Gastroesophageal sphincter (tissue), 3 donors: ENCODE measurements at regions not wholly inside any gene's neighbourhood (a gene's known extent, or its start where the extent isn't known, plus 50 kb on each side); places are given as distances from the start of the nearest gene placed in this dataset.

Source experiments
- POLR2A ChIP-seq, 2 donors: fragments of 450-650 bp; IDR thresholded peaks; one replicate each; pipeline ENCODE4 v1.6.1; 2017; ENCODE audit warnings: antibody characterized with exemption in 2 of 2, mild to moderate bottlenecking in 2 of 2, moderate library complexity in 1 of 2
- POLR2AphosphoS5 ChIP-seq: sonication (generic); formaldehyde crosslinking; IDR thresholded peaks from one replicate; pipeline ENCODE4 v1.6.1; 2017; ENCODE audit warnings: antibody characterized with exemption
- TF ChIP-seq, protein P1 (sequence below), 4 experiments: fragments of 200-600 bp in 2 of 4; fragments of 450-650 bp in 2 of 4; sonication (generic) in 1 of 4; IDR thresholded peaks; one replicate each; pipeline ENCODE4 v1.5.1; 2017 to 2019; ENCODE audit warnings: antibody characterized with exemption in 4 of 4, mild to moderate bottlenecking in 2 of 4, moderate library complexity in 2 of 4

GRCh38 chr5:166671811-166672210 lies 1619.6 kb upstream of the WWC1 start:
- TF ChIP-seq, protein P1, sequence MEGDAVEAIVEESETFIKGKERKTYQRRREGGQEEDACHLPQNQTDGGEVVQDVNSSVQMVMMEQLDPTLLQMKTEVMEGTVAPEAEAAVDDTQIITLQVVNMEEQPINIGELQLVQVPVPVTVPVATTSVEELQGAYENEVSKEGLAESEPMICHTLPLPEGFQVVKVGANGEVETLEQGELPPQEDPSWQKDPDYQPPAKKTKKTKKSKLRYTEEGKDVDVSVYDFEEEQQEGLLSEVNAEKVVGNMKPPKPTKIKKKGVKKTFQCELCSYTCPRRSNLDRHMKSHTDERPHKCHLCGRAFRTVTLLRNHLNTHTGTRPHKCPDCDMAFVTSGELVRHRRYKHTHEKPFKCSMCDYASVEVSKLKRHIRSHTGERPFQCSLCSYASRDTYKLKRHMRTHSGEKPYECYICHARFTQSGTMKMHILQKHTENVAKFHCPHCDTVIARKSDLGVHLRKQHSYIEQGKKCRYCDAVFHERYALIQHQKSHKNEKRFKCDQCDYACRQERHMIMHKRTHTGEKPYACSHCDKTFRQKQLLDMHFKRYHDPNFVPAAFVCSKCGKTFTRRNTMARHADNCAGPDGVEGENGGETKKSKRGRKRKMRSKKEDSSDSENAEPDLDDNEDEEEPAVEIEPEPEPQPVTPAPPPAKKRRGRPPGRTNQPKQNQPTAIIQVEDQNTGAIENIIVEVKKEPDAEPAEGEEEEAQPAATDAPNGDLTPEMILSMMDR (IDR thresholded peaks at IDR 0.05): no peak
- TF ChIP-seq POLR2A (IDR thresholded peaks at IDR 0.05): no peak
- no peak for TF ChIP-seq POLR2AphosphoS5
